CD14-positive monocyte (primary cell): ENCODE measurements at regions not wholly inside any gene's neighbourhood (a gene's known extent, or its start where the extent isn't known, plus 50 kb on each side); places are given as distances from the start of the nearest gene placed in this dataset.
"Not testable (repeated sequence)": the region's sequence is repeated elsewhere in the genome, so short reads cannot be mapped to it uniquely, and the experiment has no call there.

Experiments used
- DNase-seq, 3 donors: peaks; one replicate each; pipeline ENCODE4 v3.0.0-alpha.2; 2011 to 2022
- H2AFZ ChIP-seq: 2 replicates; pipeline ENCODE4 v1.6.0; 2012; ENCODE audit warnings: mild to moderate bottlenecking, low read depth, low read length, inconsistent platforms; ENCODE audit not compliant: insufficient read depth, poor library complexity, severe bottlenecking
- H3K27ac ChIP-seq, 2 donors: 1 replicate in 1 of 2; 2 replicates in 1 of 2; pipeline ENCODE4 v1.5.1; 2012 to 2013; ENCODE audit warnings: low read length in 2 of 2, control low read depth in 1 of 2, inconsistent platforms in 1 of 2, low read depth in 1 of 2, mild to moderate bottlenecking in 1 of 2
- H3K27me3 ChIP-seq, 2 donors: one replicate each; pipeline versions ENCODE4 v1.6.0 to v1.6.1; 2011 to 2013; ENCODE audit warnings: low read length in 2 of 2; ENCODE audit not compliant: control insufficient read depth in 2 of 2, insufficient read depth in 2 of 2
- H3K36me3 ChIP-seq, 2 donors: replicated peaks in 1 of 2; 1 replicate in 1 of 2; 2 replicates in 1 of 2; pipeline versions ENCODE4 v1.5.1 to v1.6.1; 2012 to 2013; ENCODE audit warnings: low read length in 2 of 2, control low read depth in 1 of 2, inconsistent platforms in 1 of 2, mild to moderate bottlenecking in 1 of 2; ENCODE audit not compliant: insufficient read depth in 2 of 2, control insufficient read depth in 1 of 2
- H3K4me1 ChIP-seq, 2 donors: 1 replicate in 1 of 2; 2 replicates in 1 of 2; pipeline versions ENCODE4 v1.5.1 to v1.6.1; 2012 to 2013; ENCODE audit warnings: low read length in 2 of 2, control low read depth in 1 of 2, inconsistent platforms in 1 of 2, mild to moderate bottlenecking in 1 of 2, moderate library complexity in 1 of 2; ENCODE audit not compliant: insufficient read depth in 2 of 2, control insufficient read depth in 1 of 2
- H3K4me2 ChIP-seq: replicated peaks from 2 replicates; pipeline ENCODE3; 2012; ENCODE audit warnings: low read length, moderate library complexity, mild to moderate bottlenecking; ENCODE audit not compliant: poor library complexity, severe bottlenecking; ENCODE audit errors: extremely low read depth
- H3K4me3 ChIP-seq, 3 experiments: fragments of 200-600 bp in 1 of 3; sonication (generic) in 1 of 3; replicated peaks in 1 of 3; 1 replicate in 2 of 3; 2 replicates in 1 of 3; pipeline ENCODE4 v1.5.1; 2011 to 2013; ENCODE audit warnings: low read length in 3 of 3, mild to moderate bottlenecking in 3 of 3, control low read depth in 2 of 3, low read depth in 2 of 3, inconsistent platforms in 1 of 3, moderate library complexity in 1 of 3
- H3K79me2 ChIP-seq: 2 replicates; pipeline ENCODE4 v1.6.0; 2012; ENCODE audit warnings: mild to moderate bottlenecking, control low read depth, inconsistent platforms, low read length, moderate library complexity; ENCODE audit not compliant: insufficient read depth
- H3K9ac ChIP-seq: 2 replicates; pipeline ENCODE4 v1.6.0; 2017; ENCODE audit warnings: low read length, mild to moderate bottlenecking; ENCODE audit not compliant: insufficient read depth, poor library complexity, severe bottlenecking
- H3K9me3 ChIP-seq, 2 donors: replicated peaks in 1 of 2; 1 replicate in 1 of 2; 2 replicates in 1 of 2; pipeline versions ENCODE4 v1.5.1 to v1.6.1; 2012 to 2013; ENCODE audit warnings: low read length in 2 of 2, control low read depth in 1 of 2; ENCODE audit not compliant: control insufficient read depth in 1 of 2, insufficient read depth in 1 of 2
- H4K20me1 ChIP-seq: 2 replicates; pipeline ENCODE4 v1.6.0; 2012; ENCODE audit warnings: mild to moderate bottlenecking, low read length, control low read depth, moderate library complexity; ENCODE audit not compliant: insufficient read depth
- H3K27ac Mint-ChIP-seq, 7 donors: one replicate each; pipeline ENCODE4 v1.8.0; 2020; ENCODE audit warnings: mild to moderate bottlenecking in 7 of 7, mixed read lengths in 7 of 7, moderate library complexity in 6 of 7, inconsistent platforms in 2 of 7
- H3K27me3 Mint-ChIP-seq, 3 donors: one replicate each; pipeline ENCODE4 v1.8.0; 2021 to 2022; ENCODE audit warnings: low read depth in 3 of 3, mild to moderate bottlenecking in 3 of 3, mixed read lengths in 3 of 3, moderate library complexity in 3 of 3, inconsistent platforms in 1 of 3
- H3K36me3 Mint-ChIP-seq, 2 donors: one replicate each; pipeline ENCODE4 v1.8.0; 2020; ENCODE audit warnings: mixed read lengths in 2 of 2, inconsistent platforms in 1 of 2, mild to moderate bottlenecking in 1 of 2
- H3K4me1 Mint-ChIP-seq: one replicate; pipeline ENCODE4 v1.8.0; 2020; ENCODE audit warnings: mild to moderate bottlenecking, mixed read lengths
- H3K4me3 Mint-ChIP-seq, 2 donors: one replicate each; pipeline ENCODE4 v1.8.0; 2020; ENCODE audit warnings: mild to moderate bottlenecking in 2 of 2, mixed read lengths in 2 of 2, moderate library complexity in 1 of 2
- H3K9me3 Mint-ChIP-seq, 7 donors: one replicate each; pipeline ENCODE4 v1.8.0; 2020 to 2022; ENCODE audit warnings: mixed read lengths in 7 of 7, mild to moderate bottlenecking in 6 of 7, moderate library complexity in 6 of 7, inconsistent platforms in 2 of 7
- CTCF ChIP-seq: fragments of 200-600 bp; IDR thresholded peaks from one replicate; pipeline ENCODE4 v1.8.0; 2022; ENCODE audit warnings: antibody characterized with exemption, mild to moderate bottlenecking
- WGBS: methylation state at CpG from one replicate; pipeline ENCODE4 v1.1.5; 2013; ENCODE audit warnings: missing lambda C conversion rate; ENCODE audit not compliant: insufficient coverage; 5-methylcytosine and 5-hydroxymethylcytosine counted together
- intact Hi-C, 2 donors: fragments of 100-400 bp; cut with micrococcal nuclease; formaldehyde crosslinking; loops; one replicate each; pipeline versions ENCODE4 v1.15.0 to v1.15.1; 2023

- Histone ChIP-seq H3K79me2 (no peaks in the 10 kb centered on the region), H3K9me3 (no peaks in the 10 kb centered on the region), H3K4me2 (no peak overlapping the region), H3K4me3 (no peak overlapping the region), H2AFZ (no peak overlapping the region), H3K9ac (no peak overlapping the region), H3K27ac (no peak overlapping the region), H4K20me1 (no peaks in the 10 kb centered on the region), H3K4me1 (no peaks in the 10 kb centered on the region), H3K36me3 (no peaks in the 10 kb centered on the region), H3K27me3 (no peaks in the 10 kb centered on the region)
- no peaks in the 10 kb centered on the region for H3K36me3 Mint-ChIP-seq
- no peak overlapping the region for H3K4me3 Mint-ChIP-seq
- H3K27me3 Mint-ChIP-seq = peaks cover 3 to 8% (median 3%) of the 10 kb centered on the region in 3 donors
- peaks cover 0 to 3% (median 0%) of the 10 kb centered on the region in 7 donors for H3K9me3 Mint-ChIP-seq
- intact Hi-C loops = no loop called here
- 87% methylated on average over 1 of the region's 1 CpG for WGBS
- no peak for TF ChIP-seq CTCF
- H3K27ac Mint-ChIP-seq = no peak overlapping the region
- no peak for DNase-seq
- peaks cover 5% of the 10 kb centered on the region for H3K4me1 Mint-ChIP-seq
Measured at GRCh38 chr20:17862171-17862570, 106.4 kb downstream of the SNX5 start.

- H3K36me3 Mint-ChIP-seq, H3K9me3 ChIP-seq, H3K79me2 ChIP-seq, H3K4me3 Mint-ChIP-seq, H3K36me3 ChIP-seq, H4K20me1 ChIP-seq, H3K4me1 ChIP-seq, H3K9ac ChIP-seq, H3K4me1 Mint-ChIP-seq, H3K27me3 ChIP-seq, H3K4me2 ChIP-seq, H3K9me3 Mint-ChIP-seq, H3K4me3 ChIP-seq, intact Hi-C loops, H3K27ac Mint-ChIP-seq, H3K27me3 Mint-ChIP-seq, H3K27ac ChIP-seq, DNase-seq, H2AFZ ChIP-seq: not testable (repeated sequence)
- 96% methylated on average over 4 of the region's 9 CpGs for WGBS
Measured at GRCh38 chr20:17861620-17862019, 107.0 kb downstream of the SNX5 start.
